Right hindlimb (tissue), 1 donor: ENCODE measurements at regions not wholly inside any gene's neighbourhood (a gene's known extent, or its start where the extent isn't known, plus 50 kb on each side); places are given as distances from the start of the nearest gene placed in this dataset.
A peak's percentile ranks its signal among the peaks of the same experiment; 100 is the strongest.
"Not testable (repeated sequence)": the region's sequence is repeated elsewhere in the genome, so short reads cannot be mapped to it uniquely, and the experiment has no call there.

Experiments
- DNase-seq: peaks from one replicate; pipeline ENCODE4 v3.0.0-alpha.2; 2018

- DNase-seq, result peak; percentile 33
Observed at GRCh38 chr3:86793786-86794185, 197.2 kb downstream of the VGLL3 start.

GRCh38 chr3:86792316-86792715 lies 198.6 kb downstream of the VGLL3 start:
- DNase-seq, result no peak

- no peak for DNase-seq
Observed at GRCh38 chr3:86790884-86791549, 199.9 kb downstream of the VGLL3 start.

GRCh38 chr3:86788371-86788770 lies 202.6 kb downstream of the VGLL3 start:
- DNase-seq, result no peak

GRCh38 chr3:86787091-86787490 lies 203.9 kb downstream of the VGLL3 start:
- DNase-seq, result no peak

- no peak for DNase-seq
Observed at GRCh38 chr3:86785386-86785785, 205.6 kb downstream of the VGLL3 start.

- DNase-seq, result no peak
Observed at GRCh38 chr3:86782866-86783265, 208.1 kb downstream of the VGLL3 start.

- no peak for DNase-seq
Observed at GRCh38 chr3:86782286-86782685, 208.7 kb downstream of the VGLL3 start.

GRCh38 chr3:86774082-86774691 lies 216.8 kb downstream of the VGLL3 start:
- DNase-seq, result no peak

GRCh38 chr3:86772699-86773098 lies 218.2 kb downstream of the VGLL3 start:
- DNase-seq, result no peak

- DNase-seq, result no peak
Observed at GRCh38 chr3:86771741-86772512, 219.0 kb downstream of the VGLL3 start.

- DNase-seq, result no peak
Observed at GRCh38 chr3:86766331-86766730, 224.6 kb downstream of the VGLL3 start.

GRCh38 chr3:86757322-86758179 lies 233.4 kb downstream of the VGLL3 start:
- DNase-seq, result not testable (repeated sequence)

- no peak for DNase-seq
Observed at GRCh38 chr3:86748015-86748414, 242.9 kb downstream of the VGLL3 start.

- DNase-seq, result no peak
Observed at GRCh38 chr3:86744051-86744450, 246.9 kb downstream of the VGLL3 start.

GRCh38 chr3:86743233-86743632 lies 247.7 kb downstream of the VGLL3 start:
- DNase-seq, result no peak

- no peak for DNase-seq
Observed at GRCh38 chr3:86740751-86741150, 250.2 kb downstream of the VGLL3 start.

GRCh38 chr3:86739244-86739643 lies 251.7 kb downstream of the VGLL3 start:
- no peak for DNase-seq

GRCh38 chr3:86738684-86739083 lies 252.3 kb downstream of the VGLL3 start:
- DNase-seq, result no peak

GRCh38 chr3:86737517-86737916 lies 253.4 kb downstream of the VGLL3 start:
- DNase-seq, result no peak

- no peak for DNase-seq
Observed at GRCh38 chr3:86733257-86733656, 257.7 kb downstream of the VGLL3 start.

GRCh38 chr3:86731501-86731901 lies 259.4 kb downstream of the VGLL3 start:
- DNase-seq, result no peak

- no peak for DNase-seq
Observed at GRCh38 chr3:86723433-86723832, 267.5 kb downstream of the VGLL3 start.
